Activated naive CD4-positive, alpha-beta T cell treated with anti-CD3 and anti-CD28 coated beads, Interleukin-2, amount 50 U/mL, for 24 hours (primary cell): ENCODE measurements at regions not wholly inside any gene's neighbourhood (a gene's known extent, or its start where the extent isn't known, plus 50 kb on each side); places are given as distances from the start of the nearest gene placed in this dataset.
"Not testable (repeated sequence)": the region's sequence is repeated elsewhere in the genome, so short reads cannot be mapped to it uniquely, and the experiment has no call there.

Experiments used
- H3K27ac Mint-ChIP-seq: one replicate; pipeline ENCODE4 v1.8.0; 2021; ENCODE audit warnings: mild to moderate bottlenecking, mixed read lengths
- H3K27me3 Mint-ChIP-seq: one replicate; pipeline ENCODE4 v1.8.0; 2021; ENCODE audit warnings: mixed read lengths
- H3K36me3 Mint-ChIP-seq: one replicate; pipeline ENCODE4 v1.8.0; 2021; ENCODE audit warnings: mixed read lengths
- H3K4me1 Mint-ChIP-seq: one replicate; pipeline ENCODE4 v1.8.0; 2021; ENCODE audit warnings: mixed read lengths
- H3K4me3 Mint-ChIP-seq: one replicate; pipeline ENCODE4 v1.8.0; 2021; ENCODE audit warnings: mild to moderate bottlenecking, mixed read lengths
- H3K9me3 Mint-ChIP-seq: one replicate; pipeline ENCODE4 v1.8.0; 2021; ENCODE audit warnings: mixed read lengths

GRCh38 chr6:99668036-99668705 lies 61.5 kb downstream of the PRDM13 start:
- Mint-ChIP-seq H3K27ac (no peak overlapping the region), H3K36me3 (no peaks in the 10 kb centered on the region), H3K4me3 (no peak overlapping the region), H3K4me1 (no peaks in the 10 kb centered on the region), H3K9me3 (no peaks in the 10 kb centered on the region), H3K27me3 (peaks cover 3% of the 10 kb centered on the region)

GRCh38 chr6:99689916-99690685 lies 83.5 kb downstream of the PRDM13 start:
- H3K36me3 Mint-ChIP-seq: no peaks in the 10 kb centered on the region
- H3K27me3 Mint-ChIP-seq: peaks cover 13% of the 10 kb centered on the region
- no peaks in the 10 kb centered on the region for H3K4me1 Mint-ChIP-seq
- no peak overlapping the region for H3K4me3 Mint-ChIP-seq
- no peak overlapping the region for H3K27ac Mint-ChIP-seq
- peaks cover 9% of the 10 kb centered on the region for H3K9me3 Mint-ChIP-seq

GRCh38 chr6:99702287-99702686 lies 95.7 kb downstream of the PRDM13 start:
- not testable (repeated sequence) for H3K36me3 Mint-ChIP-seq, H3K9me3 Mint-ChIP-seq, H3K27ac Mint-ChIP-seq, H3K4me3 Mint-ChIP-seq, H3K4me1 Mint-ChIP-seq
- peaks cover 19% of the 10 kb centered on the region for H3K27me3 Mint-ChIP-seq

- Mint-ChIP-seq H3K27ac (no peak overlapping the region), H3K4me1 (no peaks in the 10 kb centered on the region), H3K9me3 (no peaks in the 10 kb centered on the region), H3K27me3 (peaks cover 4% of the 10 kb centered on the region), H3K4me3 (no peak overlapping the region), H3K36me3 (no peaks in the 10 kb centered on the region)
Measured at GRCh38 chr6:99709062-99709461, 102.4 kb downstream of the PRDM13 start.

- Mint-ChIP-seq H3K4me3 (no peak overlapping the region), H3K9me3 (no peaks in the 10 kb centered on the region), H3K36me3 (no peaks in the 10 kb centered on the region), H3K27ac (no peak overlapping the region), H3K27me3 (peaks cover 6% of the 10 kb centered on the region), H3K4me1 (no peaks in the 10 kb centered on the region)
Measured at GRCh38 chr6:99711302-99711701, 104.7 kb downstream of the PRDM13 start.

GRCh38 chr6:99711925-99712324 lies 105.3 kb downstream of the PRDM13 start:
- no peaks in the 10 kb centered on the region for H3K9me3 Mint-ChIP-seq
- H3K4me1 Mint-ChIP-seq: no peaks in the 10 kb centered on the region
- peaks cover 8% of the 10 kb centered on the region for H3K27me3 Mint-ChIP-seq
- H3K36me3 Mint-ChIP-seq: peaks cover 2% of the 10 kb centered on the region
- no peak overlapping the region for H3K4me3 Mint-ChIP-seq
- no peak overlapping the region for H3K27ac Mint-ChIP-seq

- Mint-ChIP-seq H3K9me3 (no peaks in the 10 kb centered on the region), H3K4me1 (no peaks in the 10 kb centered on the region), H3K4me3 (no peak overlapping the region), H3K27me3 (peaks cover 8% of the 10 kb centered on the region), H3K27ac (no peak overlapping the region), H3K36me3 (peaks cover 2% of the 10 kb centered on the region)
Measured at GRCh38 chr6:99712519-99712918, 105.9 kb downstream of the PRDM13 start.

- H3K36me3 Mint-ChIP-seq, H3K4me3 Mint-ChIP-seq, H3K9me3 Mint-ChIP-seq, H3K27ac Mint-ChIP-seq, H3K4me1 Mint-ChIP-seq: not testable (repeated sequence)
- peaks cover 28% of the 10 kb centered on the region for H3K27me3 Mint-ChIP-seq
Measured at GRCh38 chr6:99722043-99722442, 115.4 kb downstream of the PRDM13 start.

GRCh38 chr6:99730237-99730636 lies 123.6 kb downstream of the PRDM13 start:
- not testable (repeated sequence) for H3K4me1 Mint-ChIP-seq, H3K27ac Mint-ChIP-seq, H3K9me3 Mint-ChIP-seq, H3K36me3 Mint-ChIP-seq, H3K4me3 Mint-ChIP-seq
- peaks cover 23% of the 10 kb centered on the region for H3K27me3 Mint-ChIP-seq

- H3K27ac Mint-ChIP-seq: no peak overlapping the region
- H3K9me3 Mint-ChIP-seq: no peaks in the 10 kb centered on the region
- no peak overlapping the region for H3K4me3 Mint-ChIP-seq
- H3K36me3 Mint-ChIP-seq: no peaks in the 10 kb centered on the region
- H3K4me1 Mint-ChIP-seq: no peaks in the 10 kb centered on the region
- peaks cover 31% of the 10 kb centered on the region for H3K27me3 Mint-ChIP-seq
Measured at GRCh38 chr6:99736302-99736701, 129.7 kb downstream of the PRDM13 start.

- Mint-ChIP-seq H3K27ac (no peak overlapping the region), H3K27me3 (peaks cover 28% of the 10 kb centered on the region), H3K4me3 (no peak overlapping the region), H3K36me3 (no peaks in the 10 kb centered on the region), H3K4me1 (no peaks in the 10 kb centered on the region), H3K9me3 (no peaks in the 10 kb centered on the region)
Measured at GRCh38 chr6:99739526-99739925, 132.9 kb downstream of the PRDM13 start.

- no peak overlapping the region for H3K4me3 Mint-ChIP-seq
- no peaks in the 10 kb centered on the region for H3K9me3 Mint-ChIP-seq
Measured at GRCh38 chr6:99741092-99741491, 134.5 kb downstream of the PRDM13 start.

GRCh38 chr6:99743647-99744046 lies 137.0 kb downstream of the PRDM13 start:
- Mint-ChIP-seq H3K36me3 (no peaks in the 10 kb centered on the region), H3K4me1 (no peaks in the 10 kb centered on the region), H3K27me3 (peaks cover 28% of the 10 kb centered on the region), H3K4me3 (no peak overlapping the region), H3K9me3 (no peaks in the 10 kb centered on the region), H3K27ac (no peak overlapping the region)

More at GRCh38 chr6:99741092-99741491, 134.5 kb downstream of the PRDM13 start:
- Mint-ChIP-seq H3K27me3 (peaks cover 30% of the 10 kb centered on the region), H3K27ac (no peak overlapping the region), H3K36me3 (no peaks in the 10 kb centered on the region), H3K4me1 (no peaks in the 10 kb centered on the region)

- peaks cover 14% of the 10 kb centered on the region for H3K27me3 Mint-ChIP-seq
- H3K4me3 Mint-ChIP-seq: no peak overlapping the region
- no peaks in the 10 kb centered on the region for H3K36me3 Mint-ChIP-seq
- no peaks in the 10 kb centered on the region for H3K9me3 Mint-ChIP-seq
- H3K27ac Mint-ChIP-seq: no peak overlapping the region
- H3K4me1 Mint-ChIP-seq: no peaks in the 10 kb centered on the region
Measured at GRCh38 chr6:99745651-99746050, 139.0 kb downstream of the PRDM13 start.

- H3K9me3 Mint-ChIP-seq: no peaks in the 10 kb centered on the region
- H3K4me1 Mint-ChIP-seq: no peaks in the 10 kb centered on the region
- peaks cover 13% of the 10 kb centered on the region for H3K27me3 Mint-ChIP-seq
- H3K36me3 Mint-ChIP-seq: no peaks in the 10 kb centered on the region
- H3K4me3 Mint-ChIP-seq: no peak overlapping the region
- no peak overlapping the region for H3K27ac Mint-ChIP-seq
Measured at GRCh38 chr6:99746261-99746895, 139.7 kb downstream of the PRDM13 start.

- no peaks in the 10 kb centered on the region for H3K9me3 Mint-ChIP-seq
- H3K4me1 Mint-ChIP-seq: no peaks in the 10 kb centered on the region
- H3K27me3 Mint-ChIP-seq: peaks cover 7% of the 10 kb centered on the region
- H3K4me3 Mint-ChIP-seq: no peak overlapping the region
- H3K27ac Mint-ChIP-seq: no peak overlapping the region
- H3K36me3 Mint-ChIP-seq: no peaks in the 10 kb centered on the region
Measured at GRCh38 chr6:99761711-99762110, 155.1 kb downstream of the PRDM13 start.
